Suprapubic skin (tissue), 4 donors: ENCODE measurements at regions not wholly inside any gene's neighbourhood (a gene's known extent, or its start where the extent isn't known, plus 50 kb on each side); places are given as distances from the start of the nearest gene placed in this dataset.

Experiments used
- DNase-seq, 2 donors: peaks; one replicate each; pipeline ENCODE4 v3.0.0-alpha.2; 2019; ENCODE audit warnings: low spot score in 2 of 2
- H3K27ac ChIP-seq: fragments of 200-600 bp; sonication (generic); one replicate; pipeline ENCODE4 v1.5.1; 2019
- H3K27me3 ChIP-seq: fragments of 200-600 bp; sonication (generic); one replicate; pipeline ENCODE4 v1.5.1; 2019
- H3K36me3 ChIP-seq: fragments of 200-600 bp; sonication (generic); one replicate; pipeline ENCODE4 v1.5.1; 2019
- H3K4me1 ChIP-seq: fragments of 200-600 bp; sonication (generic); one replicate; pipeline ENCODE4 v1.5.1; 2019
- H3K4me3 ChIP-seq: fragments of 200-600 bp; sonication (generic); one replicate; pipeline ENCODE4 v1.5.1; 2019; ENCODE audit warnings: mild to moderate bottlenecking
- H3K9me3 ChIP-seq: fragments of 200-600 bp; sonication (generic); one replicate; pipeline ENCODE4 v1.5.1; 2019
- EP300 ChIP-seq: sonication (generic); formaldehyde crosslinking; IDR thresholded peaks from one replicate; pipeline ENCODE4 v1.6.1; 2017; ENCODE audit warnings: antibody characterized with exemption
- POLR2A ChIP-seq, 2 donors: fragments of 450-650 bp; IDR thresholded peaks; one replicate each; pipeline ENCODE4 v1.6.1; 2017; ENCODE audit warnings: antibody characterized with exemption in 2 of 2, mild to moderate bottlenecking in 2 of 2, moderate library complexity in 2 of 2
- POLR2AphosphoS5 ChIP-seq, 3 donors: sonication (generic); formaldehyde crosslinking; IDR thresholded peaks; one replicate each; pipeline ENCODE4 v1.6.1; 2017; ENCODE audit warnings: antibody characterized with exemption in 3 of 3
- WGBS: methylation state at CpG from one replicate; pipeline ENCODE4 v1.1.5; 2018; 5-methylcytosine and 5-hydroxymethylcytosine counted together
- TF ChIP-seq, protein P1 (sequence below), 2 donors: fragments of 200-600 bp in 1 of 2; fragments of 450-650 bp in 1 of 2; sonication (generic) in 1 of 2; IDR thresholded peaks; one replicate each; pipeline ENCODE4 v1.5.1; 2016 to 2019; ENCODE audit warnings: antibody characterized with exemption in 2 of 2, mild to moderate bottlenecking in 1 of 2, moderate library complexity in 1 of 2

- no peaks in the 10 kb centered on the region for H3K4me1 ChIP-seq
- H3K4me3 ChIP-seq: no peak overlapping the region
- TF ChIP-seq POLR2AphosphoS5 (IDR thresholded peaks at IDR 0.05) (no peak), EP300 (no peak), POLR2A (IDR thresholded peaks at IDR 0.05) (no peak)
- TF ChIP-seq, protein P1, sequence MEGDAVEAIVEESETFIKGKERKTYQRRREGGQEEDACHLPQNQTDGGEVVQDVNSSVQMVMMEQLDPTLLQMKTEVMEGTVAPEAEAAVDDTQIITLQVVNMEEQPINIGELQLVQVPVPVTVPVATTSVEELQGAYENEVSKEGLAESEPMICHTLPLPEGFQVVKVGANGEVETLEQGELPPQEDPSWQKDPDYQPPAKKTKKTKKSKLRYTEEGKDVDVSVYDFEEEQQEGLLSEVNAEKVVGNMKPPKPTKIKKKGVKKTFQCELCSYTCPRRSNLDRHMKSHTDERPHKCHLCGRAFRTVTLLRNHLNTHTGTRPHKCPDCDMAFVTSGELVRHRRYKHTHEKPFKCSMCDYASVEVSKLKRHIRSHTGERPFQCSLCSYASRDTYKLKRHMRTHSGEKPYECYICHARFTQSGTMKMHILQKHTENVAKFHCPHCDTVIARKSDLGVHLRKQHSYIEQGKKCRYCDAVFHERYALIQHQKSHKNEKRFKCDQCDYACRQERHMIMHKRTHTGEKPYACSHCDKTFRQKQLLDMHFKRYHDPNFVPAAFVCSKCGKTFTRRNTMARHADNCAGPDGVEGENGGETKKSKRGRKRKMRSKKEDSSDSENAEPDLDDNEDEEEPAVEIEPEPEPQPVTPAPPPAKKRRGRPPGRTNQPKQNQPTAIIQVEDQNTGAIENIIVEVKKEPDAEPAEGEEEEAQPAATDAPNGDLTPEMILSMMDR (IDR thresholded peaks at IDR 0.05): no peak
- H3K36me3 ChIP-seq: no peaks in the 10 kb centered on the region
- DNase-seq: no peak
- peaks cover 43% of the 10 kb centered on the region for H3K27me3 ChIP-seq
- no peak overlapping the region for H3K27ac ChIP-seq
- WGBS: 78% methylated on average over 18 of the region's 18 CpGs
- no peaks in the 10 kb centered on the region for H3K9me3 ChIP-seq
Measured at GRCh38 chr1:5757187-5757805, 234.9 kb downstream of the NPHP4 start.

DNA sequence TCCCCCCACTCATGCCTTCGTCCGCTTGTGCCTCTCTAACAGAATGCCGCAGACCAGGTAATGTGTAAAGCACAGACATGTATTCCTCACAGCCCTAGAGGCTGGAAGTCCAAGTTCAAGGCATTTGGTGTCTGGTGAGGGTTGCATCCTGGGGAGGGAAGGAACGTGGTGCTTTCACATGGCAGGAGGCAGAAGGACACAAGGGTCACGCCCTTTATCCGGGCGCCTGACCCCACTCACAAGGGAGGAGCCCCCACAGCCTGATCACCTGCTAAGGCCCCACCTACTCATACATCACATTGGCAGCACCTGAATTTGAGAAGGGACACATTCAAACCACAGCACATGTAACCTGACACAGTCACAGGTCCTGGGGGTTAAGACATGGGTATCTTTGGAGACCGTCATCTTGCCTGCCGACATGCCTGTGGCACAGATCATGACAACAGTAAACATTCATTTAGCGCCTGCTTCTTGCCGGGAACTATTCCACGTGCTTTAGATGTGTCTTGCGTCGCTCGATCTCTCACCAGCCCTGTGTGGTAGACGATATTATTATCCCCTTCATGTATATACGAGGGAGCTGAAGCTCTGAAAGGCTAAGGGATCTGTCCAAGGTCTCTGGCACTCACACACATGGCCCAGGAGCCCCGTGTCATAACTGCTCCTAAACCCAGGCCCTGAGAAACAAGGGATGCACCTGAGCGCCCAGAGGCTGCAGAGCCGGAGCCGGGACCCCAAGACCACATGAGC lies 235.6 kb downstream of the NPHP4 start:
- H3K4me3 ChIP-seq: no peak overlapping the region
- no peaks in the 10 kb centered on the region for H3K4me1 ChIP-seq
- no peaks in the 10 kb centered on the region for H3K9me3 ChIP-seq
- no peak for DNase-seq
- no peak overlapping the region for H3K27ac ChIP-seq
- 84% methylated on average over 17 of the region's 21 CpGs for WGBS
- H3K36me3 ChIP-seq: no peaks in the 10 kb centered on the region
- TF ChIP-seq EP300: no peak
- TF ChIP-seq, protein P1 (IDR thresholded peaks at IDR 0.05): no peak
- TF ChIP-seq POLR2A (IDR thresholded peaks at IDR 0.05): no peak
- TF ChIP-seq POLR2AphosphoS5 (IDR thresholded peaks at IDR 0.05): no peak
- peaks cover 43% of the 10 kb centered on the region for H3K27me3 ChIP-seq

- H3K9me3 ChIP-seq: no peaks in the 10 kb centered on the region
- no peak overlapping the region for H3K4me3 ChIP-seq
- no peak for DNase-seq
- no peak overlapping the region for H3K27ac ChIP-seq
- no peaks in the 10 kb centered on the region for H3K4me1 ChIP-seq
- TF ChIP-seq POLR2A (IDR thresholded peaks at IDR 0.05) (no peak), POLR2AphosphoS5 (IDR thresholded peaks at IDR 0.05) (no peak), EP300 (no peak)
- TF ChIP-seq, protein P1 (IDR thresholded peaks at IDR 0.05): no peak
- H3K36me3 ChIP-seq: no peaks in the 10 kb centered on the region
- 83% methylated on average over 9 of the region's 16 CpGs for WGBS
- peaks cover 50% of the 10 kb centered on the region for H3K27me3 ChIP-seq
Measured at GRCh38 chr1:5755552-5756125, 236.6 kb downstream of the NPHP4 start.

DNA sequence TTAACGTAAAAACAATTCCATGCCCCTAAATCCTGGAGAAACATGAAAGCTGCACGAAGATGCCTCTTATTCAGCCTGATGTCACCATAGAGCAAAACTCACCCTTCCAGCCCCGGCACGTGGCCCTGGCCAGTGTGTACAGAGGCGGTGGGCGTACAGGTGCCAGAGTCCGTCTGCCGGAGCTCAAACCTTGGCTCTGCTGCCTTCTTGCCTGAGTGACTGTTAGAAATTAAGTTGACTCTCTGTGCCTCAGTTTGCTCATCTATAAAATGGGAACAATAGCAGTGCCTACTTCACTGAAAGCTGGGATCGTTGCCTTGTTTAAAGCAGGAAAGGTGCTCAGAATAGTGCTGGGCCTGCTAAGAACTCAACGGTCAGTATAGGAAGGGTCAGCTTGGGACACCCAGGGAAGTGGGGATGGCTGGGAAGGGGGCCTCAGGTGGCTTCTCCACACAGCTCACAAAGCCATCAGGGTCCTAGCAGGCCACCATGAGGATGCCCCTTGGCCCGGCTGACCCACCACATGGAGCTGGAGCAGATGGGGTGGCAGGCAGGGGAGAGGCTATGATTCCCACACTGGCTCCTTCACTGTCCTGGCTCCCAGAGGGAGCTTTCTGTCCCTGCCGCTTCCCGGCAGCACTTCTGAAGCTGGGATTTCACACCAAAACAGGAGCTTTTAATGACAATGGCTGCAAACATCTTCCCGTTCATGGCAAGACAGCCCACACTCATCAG lies 237.2 kb downstream of the NPHP4 start:
- Histone ChIP-seq H3K9me3 (no peaks in the 10 kb centered on the region), H3K27me3 (peaks cover 57% of the 10 kb centered on the region), H3K27ac (no peak overlapping the region), H3K4me1 (no peaks in the 10 kb centered on the region), H3K36me3 (no peaks in the 10 kb centered on the region), H3K4me3 (no peak overlapping the region)
- no peak for TF ChIP-seq EP300
- TF ChIP-seq, protein P1 (IDR thresholded peaks at IDR 0.05): no peak
- TF ChIP-seq POLR2A (IDR thresholded peaks at IDR 0.05): no peak
- no peak for TF ChIP-seq POLR2AphosphoS5 (IDR thresholded peaks at IDR 0.05)
- WGBS: 90% methylated on average over 10 of the region's 14 CpGs
- no peak for DNase-seq
